ENCODE measurements at regions not wholly inside any gene's neighbourhood (a gene's known extent, or its start where the extent isn't known, plus 50 kb on each side); places are given as distances from the start of the nearest gene placed in this dataset.

DNA sequence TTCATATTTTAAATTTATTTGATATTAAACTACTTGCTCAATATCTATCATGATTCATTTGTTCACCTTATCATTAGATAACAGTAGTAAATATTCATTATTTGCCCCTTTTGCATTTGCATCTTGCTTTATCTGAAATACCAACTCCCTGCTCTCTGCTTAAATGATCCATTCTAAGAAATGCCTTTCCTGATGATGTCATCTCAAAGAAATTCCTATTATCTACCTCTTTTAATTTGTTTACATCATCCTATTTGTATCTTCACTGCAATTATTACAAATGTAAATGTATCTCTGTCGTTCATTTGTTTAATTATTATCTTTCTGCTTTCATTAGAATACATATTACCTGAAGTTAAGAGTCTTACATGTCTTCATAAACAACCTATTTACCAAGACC, 549.9 kb downstream of the CBLN2 start:
- Histone ChIP-seq H3K27me3 (replicated peaks; ENCODE audit: insufficient read depth, low read length) (no peaks in the 10 kb centered on the region), H3F3A (ENCODE audit: insufficient read depth, low read length) (no peaks in the 10 kb centered on the region), H3K36me3 (replicated peaks; ENCODE audit: insufficient read depth, low read length) (no peaks in the 10 kb centered on the region), H3K9me2 (replicated peaks; ENCODE audit: insufficient read depth, low read length) (no peaks in the 10 kb centered on the region), H3K4me3 (ENCODE audit: low read length) (no peak overlapping the region), H3K4me2 (ENCODE audit: low read depth, low read length) (no peak overlapping the region), H4K20me1 (ENCODE audit: insufficient read depth, low read length) (no peaks in the 10 kb centered on the region), H3K27ac (ENCODE audit: low read length) (no peak overlapping the region), H3K79me2 (ENCODE audit: low read length) (no peaks in the 10 kb centered on the region), H3K9ac (ENCODE audit: low read length) (no peak overlapping the region), H3K9me3 (replicated peaks; ENCODE audit: insufficient read depth, low read length) (no peaks in the 10 kb centered on the region), H3K4me1 (ENCODE audit: low read length) (peaks cover 7% of the 10 kb centered on the region; the same call in 1 of the 2 replicates), H2AFZ (ENCODE audit: low read length) (no peak overlapping the region)
- DNase-seq = no peak
- TF ChIP-seq EZH2 (optimal IDR thresholded peaks at IDR 0.05; ENCODE audit: low read depth, low read length) = no peak
- TF ChIP-seq, protein P1, sequence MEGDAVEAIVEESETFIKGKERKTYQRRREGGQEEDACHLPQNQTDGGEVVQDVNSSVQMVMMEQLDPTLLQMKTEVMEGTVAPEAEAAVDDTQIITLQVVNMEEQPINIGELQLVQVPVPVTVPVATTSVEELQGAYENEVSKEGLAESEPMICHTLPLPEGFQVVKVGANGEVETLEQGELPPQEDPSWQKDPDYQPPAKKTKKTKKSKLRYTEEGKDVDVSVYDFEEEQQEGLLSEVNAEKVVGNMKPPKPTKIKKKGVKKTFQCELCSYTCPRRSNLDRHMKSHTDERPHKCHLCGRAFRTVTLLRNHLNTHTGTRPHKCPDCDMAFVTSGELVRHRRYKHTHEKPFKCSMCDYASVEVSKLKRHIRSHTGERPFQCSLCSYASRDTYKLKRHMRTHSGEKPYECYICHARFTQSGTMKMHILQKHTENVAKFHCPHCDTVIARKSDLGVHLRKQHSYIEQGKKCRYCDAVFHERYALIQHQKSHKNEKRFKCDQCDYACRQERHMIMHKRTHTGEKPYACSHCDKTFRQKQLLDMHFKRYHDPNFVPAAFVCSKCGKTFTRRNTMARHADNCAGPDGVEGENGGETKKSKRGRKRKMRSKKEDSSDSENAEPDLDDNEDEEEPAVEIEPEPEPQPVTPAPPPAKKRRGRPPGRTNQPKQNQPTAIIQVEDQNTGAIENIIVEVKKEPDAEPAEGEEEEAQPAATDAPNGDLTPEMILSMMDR (IDR thresholded peaks at IDR 0.05; ENCODE audit: low read length) = no peak
- TF ChIP-seq EZH2phosphoT487 (IDR thresholded peaks at IDR 0.05; ENCODE audit: low read length) = no peak

GRCh38 chr18:71989616-71990015, 554.5 kb downstream of the CBLN2 start:
- H3K36me3 ChIP-seq (replicated peaks; ENCODE audit: insufficient read depth, low read length) = no peaks in the 10 kb centered on the region
- H4K20me1 ChIP-seq (ENCODE audit: insufficient read depth, low read length) = no peaks in the 10 kb centered on the region
- no peaks in the 10 kb centered on the region for H3K27me3 ChIP-seq (replicated peaks; ENCODE audit: insufficient read depth, low read length)
- no peak overlapping the region for H3K9ac ChIP-seq (ENCODE audit: low read length)
- no peak overlapping the region for H2AFZ ChIP-seq (ENCODE audit: low read length)
- H3K9me3 ChIP-seq (replicated peaks; ENCODE audit: insufficient read depth, low read length) = no peaks in the 10 kb centered on the region
- peaks cover 7% of the 10 kb centered on the region; the same call in 1 of the 2 replicates for H3K4me1 ChIP-seq (ENCODE audit: low read length)
- H3K9me2 ChIP-seq (replicated peaks; ENCODE audit: insufficient read depth, low read length) = no peaks in the 10 kb centered on the region
- no peak overlapping the region for H3K4me3 ChIP-seq (ENCODE audit: low read length)
- H3K79me2 ChIP-seq (ENCODE audit: low read length) = no peaks in the 10 kb centered on the region
- DNase-seq = no peak
- H3K27ac ChIP-seq (ENCODE audit: low read length) = no peak overlapping the region
- H3K4me2 ChIP-seq (ENCODE audit: low read depth, low read length) = no peak overlapping the region
- TF ChIP-seq, protein P1 (IDR thresholded peaks at IDR 0.05; ENCODE audit: low read length) = no peak
- TF ChIP-seq EZH2phosphoT487 (IDR thresholded peaks at IDR 0.05; ENCODE audit: low read length) = no peak
- no peak for TF ChIP-seq EZH2 (optimal IDR thresholded peaks at IDR 0.05; ENCODE audit: low read depth, low read length)
- no peaks in the 10 kb centered on the region for H3F3A ChIP-seq (ENCODE audit: insufficient read depth, low read length)

- Histone ChIP-seq H3K9ac (ENCODE audit: low read length) (no peak overlapping the region), H3K4me1 (ENCODE audit: low read length) (peaks cover 7% of the 10 kb centered on the region; the same call in 1 of the 2 replicates), H3K27ac (ENCODE audit: low read length) (no peak overlapping the region), H3K4me2 (ENCODE audit: low read depth, low read length) (no peak overlapping the region), H2AFZ (ENCODE audit: low read length) (no peak overlapping the region), H3F3A (ENCODE audit: insufficient read depth, low read length) (no peaks in the 10 kb centered on the region), H3K36me3 (replicated peaks; ENCODE audit: insufficient read depth, low read length) (no peaks in the 10 kb centered on the region), H4K20me1 (ENCODE audit: insufficient read depth, low read length) (no peaks in the 10 kb centered on the region), H3K4me3 (ENCODE audit: low read length) (no peak overlapping the region), H3K79me2 (ENCODE audit: low read length) (no peaks in the 10 kb centered on the region), H3K9me2 (replicated peaks; ENCODE audit: insufficient read depth, low read length) (no peaks in the 10 kb centered on the region), H3K27me3 (replicated peaks; ENCODE audit: insufficient read depth, low read length) (no peaks in the 10 kb centered on the region), H3K9me3 (replicated peaks; ENCODE audit: insufficient read depth, low read length) (no peaks in the 10 kb centered on the region)
- no peak for DNase-seq
- TF ChIP-seq, protein P1 (IDR thresholded peaks at IDR 0.05; ENCODE audit: low read length) = no peak
- no peak for TF ChIP-seq EZH2phosphoT487 (IDR thresholded peaks at IDR 0.05; ENCODE audit: low read length)
- TF ChIP-seq EZH2 (optimal IDR thresholded peaks at IDR 0.05; ENCODE audit: low read depth, low read length) = no peak
These were observed 557.6 kb downstream of the CBLN2 start for GRCh38 chr18:71986351-71987050.
